ENCODE measurements at regions not wholly inside any gene's neighbourhood (a gene's known extent, or its start where the extent isn't known, plus 50 kb on each side); places are given as distances from the start of the nearest gene placed in this dataset.

DNA sequence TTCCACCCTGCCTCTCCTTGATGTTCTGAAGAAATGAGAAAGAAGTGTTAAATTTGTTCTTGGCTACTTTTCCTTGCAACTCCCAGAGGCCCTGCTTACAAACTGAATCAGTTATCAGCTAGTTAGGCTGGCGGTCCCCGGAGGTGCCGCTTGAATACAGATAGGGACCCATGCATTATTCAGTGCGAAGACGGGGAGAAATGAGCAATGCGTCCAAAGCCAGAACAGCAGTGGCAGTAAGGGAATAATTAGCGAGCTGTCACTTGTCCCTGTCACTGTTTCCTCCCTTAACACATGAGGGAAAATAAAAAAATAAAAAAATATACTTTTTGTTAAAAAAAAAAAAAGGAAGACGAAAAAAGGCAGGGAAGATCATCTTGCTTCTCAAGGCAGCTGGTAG, 528.1 kb downstream of the MN1 start:
- H3K9me3 ChIP-seq (ENCODE audit: control insufficient read depth in 2 of 3, low read length in 3 of 3) = no peaks in the 10 kb centered on the region
- no peak overlapping the region for H3K27ac Mint-ChIP-seq
- H3K4me3 Mint-ChIP-seq = no peak overlapping the region
- H3K4me1 Mint-ChIP-seq = no peaks in the 10 kb centered on the region
- intact Hi-C loops (cut with micrococcal nuclease) = no loop called here
- H3K9me3 Mint-ChIP-seq = peaks cover 0 to 18% (median 1%) of the 10 kb centered on the region in 11 donors
- no peaks in the 10 kb centered on the region for H3K36me3 ChIP-seq (ENCODE audit: control insufficient read depth in 2 of 3, insufficient read depth in 3 of 3, low read length in 3 of 3)
- no peak overlapping the region for H3K4me3 ChIP-seq (ENCODE audit: low read length)
- no peaks in the 10 kb centered on the region for H3K4me1 ChIP-seq (ENCODE audit: control insufficient read depth in 2 of 2, insufficient read depth in 2 of 2, low read length in 2 of 2)
- no peaks in the 10 kb centered on the region for H3K36me3 Mint-ChIP-seq
- ATAC-seq = no peak
- H3K27me3 Mint-ChIP-seq = peaks cover 8 to 59% (median 29%) of the 10 kb centered on the region in 5 donors
- H3K27ac ChIP-seq (ENCODE audit: low read depth, low read length) = no peak overlapping the region
- H3K27me3 ChIP-seq (ENCODE audit: control insufficient read depth in 2 of 2, insufficient read depth in 2 of 2, low read length in 2 of 2) = no peaks in the 10 kb centered on the region
- CTCF ChIA-PET = no interaction called here
- POLR2A ChIA-PET = no interaction called here
- DNase-seq = no peak

DNA sequence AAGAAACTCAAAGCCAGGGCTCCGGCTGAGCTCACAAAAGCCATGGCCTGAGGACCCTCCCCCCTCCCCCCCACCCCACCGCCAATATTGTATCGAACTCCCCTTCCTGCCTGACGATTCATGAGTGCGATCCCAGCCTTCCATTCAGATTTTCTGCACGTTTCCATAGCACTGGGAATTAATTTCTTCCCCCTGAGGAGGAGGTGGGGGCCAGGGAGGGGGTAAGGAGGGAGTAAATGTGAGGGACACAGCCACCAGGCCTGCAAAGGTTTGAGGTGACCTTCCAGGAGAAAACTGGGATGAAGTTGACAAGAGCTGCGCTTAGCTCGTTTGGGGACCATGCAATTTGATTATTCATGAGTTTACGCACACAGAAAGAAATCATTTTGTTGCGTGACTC, 527.7 kb downstream of the MN1 start:
- Histone ChIP-seq H3K4me1 (ENCODE audit: control insufficient read depth in 2 of 2, insufficient read depth in 2 of 2, low read length in 2 of 2) (no peaks in the 10 kb centered on the region), H3K27ac (ENCODE audit: low read depth, low read length) (no peak overlapping the region), H3K27me3 (ENCODE audit: control insufficient read depth in 2 of 2, insufficient read depth in 2 of 2, low read length in 2 of 2) (no peaks in the 10 kb centered on the region), H3K9me3 (ENCODE audit: control insufficient read depth in 2 of 3, low read length in 3 of 3) (no peaks in the 10 kb centered on the region), H3K36me3 (ENCODE audit: control insufficient read depth in 2 of 3, insufficient read depth in 3 of 3, low read length in 3 of 3) (no peaks in the 10 kb centered on the region), H3K4me3 (ENCODE audit: low read length) (no peak overlapping the region)
- intact Hi-C loops (cut with micrococcal nuclease) = no loop called here
- ChIA-PET CTCF (no interaction called here), POLR2A (no interaction called here)
- Mint-ChIP-seq H3K27ac (no peak overlapping the region), H3K4me3 (no peak overlapping the region), H3K9me3 (peaks cover 0 to 14% (median 0%) of the 10 kb centered on the region in 11 donors), H3K4me1 (no peaks in the 10 kb centered on the region), H3K27me3 (peaks cover 8 to 59% (median 32%) of the 10 kb centered on the region in 5 donors), H3K36me3 (no peaks in the 10 kb centered on the region)
- ATAC-seq (no peak), DNase-seq (no peak)

DNA sequence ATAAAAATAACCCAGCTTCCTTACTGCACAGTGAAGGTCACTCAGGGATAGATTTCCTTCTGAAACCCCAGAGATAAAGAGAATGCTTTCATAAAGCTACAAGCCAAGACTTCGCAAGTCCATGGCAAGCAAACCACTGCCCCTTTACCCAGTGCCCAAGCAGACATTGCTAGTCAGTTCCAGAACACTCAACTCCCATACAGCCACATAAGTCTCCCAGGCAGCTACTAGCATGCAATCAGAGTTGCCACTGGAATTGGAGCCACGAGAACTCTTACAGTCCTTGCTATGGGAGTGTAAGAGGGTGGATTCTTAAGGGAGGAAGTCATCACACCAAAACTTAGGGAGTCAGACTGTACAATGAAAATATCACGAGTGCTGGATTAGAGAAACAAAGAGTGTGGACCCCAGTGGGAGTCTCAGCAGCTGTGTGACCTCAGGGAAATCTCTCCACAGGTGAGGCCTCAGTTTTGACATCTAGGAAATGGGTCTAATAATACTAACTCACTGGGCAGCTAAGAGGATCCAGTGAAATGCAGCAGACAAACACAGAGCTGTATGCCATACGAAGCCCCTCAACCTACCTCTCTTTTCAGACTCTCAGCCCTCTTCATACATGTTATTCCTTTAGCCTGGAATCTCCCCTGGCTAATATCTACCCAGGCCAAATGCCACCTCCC, 526.6 kb downstream of the MN1 start:
- ChIA-PET POLR2A (no interaction called here), CTCF (no interaction called here)
- intact Hi-C loops (cut with micrococcal nuclease) = no loop called here
- Histone ChIP-seq H3K9me3 (ENCODE audit: control insufficient read depth in 2 of 3, low read length in 3 of 3) (no peaks in the 10 kb centered on the region), H3K4me1 (ENCODE audit: control insufficient read depth in 2 of 2, insufficient read depth in 2 of 2, low read length in 2 of 2) (no peaks in the 10 kb centered on the region), H3K27me3 (ENCODE audit: control insufficient read depth in 2 of 2, insufficient read depth in 2 of 2, low read length in 2 of 2) (no peaks in the 10 kb centered on the region), H3K36me3 (ENCODE audit: control insufficient read depth in 2 of 3, insufficient read depth in 3 of 3, low read length in 3 of 3) (no peaks in the 10 kb centered on the region), H3K4me3 (ENCODE audit: low read length) (no peak overlapping the region), H3K27ac (ENCODE audit: low read depth, low read length) (no peak overlapping the region)
- H3K4me1 Mint-ChIP-seq = no peaks in the 10 kb centered on the region
- DNase-seq = no peak
- no peak for ATAC-seq
- H3K27ac Mint-ChIP-seq = no peak overlapping the region
- H3K4me3 Mint-ChIP-seq = no peak overlapping the region
- H3K9me3 Mint-ChIP-seq = peaks cover 0 to 14% (median 0%) of the 10 kb centered on the region in 11 donors
- peaks cover 8 to 54% (median 35%) of the 10 kb centered on the region in 5 donors for H3K27me3 Mint-ChIP-seq
- no peaks in the 10 kb centered on the region for H3K36me3 Mint-ChIP-seq

DNA sequence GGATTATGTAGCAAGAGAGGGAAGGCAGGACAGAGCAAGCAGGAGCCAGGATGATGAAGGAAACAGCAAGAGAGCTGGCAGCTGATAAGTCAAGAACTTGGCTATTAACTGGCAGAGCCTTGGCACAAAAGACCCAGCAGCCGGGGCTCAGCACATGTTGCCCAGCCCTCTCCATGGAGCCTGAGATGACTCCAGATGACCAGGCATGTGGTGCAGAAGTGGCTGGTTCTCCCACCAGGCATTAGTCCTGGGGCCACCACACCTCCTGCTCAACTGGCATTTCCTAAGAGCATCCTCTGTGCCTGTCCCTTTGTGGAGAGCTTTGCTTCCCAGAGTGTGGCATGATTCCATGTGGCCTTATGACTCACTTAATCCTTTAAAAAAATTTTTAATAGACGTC, 522.6 kb downstream of the MN1 start:
- no peak overlapping the region for H3K27ac Mint-ChIP-seq
- H3K4me3 Mint-ChIP-seq = no peak overlapping the region
- ChIA-PET POLR2A (no interaction called here), CTCF (no interaction called here)
- peaks cover 0 to 27% (median 4%) of the 10 kb centered on the region in 11 donors for H3K9me3 Mint-ChIP-seq
- no peaks in the 10 kb centered on the region for H3K36me3 ChIP-seq (ENCODE audit: control insufficient read depth in 2 of 3, insufficient read depth in 3 of 3, low read length in 3 of 3)
- H3K4me1 Mint-ChIP-seq = no peaks in the 10 kb centered on the region
- H3K36me3 Mint-ChIP-seq = peaks cover 0 to 4% (median 0%) of the 10 kb centered on the region in 5 donors
- no peak overlapping the region for H3K4me3 ChIP-seq (ENCODE audit: low read length)
- no peaks in the 10 kb centered on the region for H3K27me3 ChIP-seq (ENCODE audit: control insufficient read depth in 2 of 2, insufficient read depth in 2 of 2, low read length in 2 of 2)
- no peaks in the 10 kb centered on the region for H3K4me1 ChIP-seq (ENCODE audit: control insufficient read depth in 2 of 2, insufficient read depth in 2 of 2, low read length in 2 of 2)
- no peak overlapping the region for H3K27ac ChIP-seq (ENCODE audit: low read depth, low read length)
- intact Hi-C loops (cut with micrococcal nuclease) = no loop called here
- H3K27me3 Mint-ChIP-seq = peaks cover 0 to 34% (median 24%) of the 10 kb centered on the region in 5 donors
- DNase-seq (no peak), ATAC-seq (no peak)
- H3K9me3 ChIP-seq (ENCODE audit: control insufficient read depth in 2 of 3, low read length in 3 of 3) = no peaks in the 10 kb centered on the region

DNA sequence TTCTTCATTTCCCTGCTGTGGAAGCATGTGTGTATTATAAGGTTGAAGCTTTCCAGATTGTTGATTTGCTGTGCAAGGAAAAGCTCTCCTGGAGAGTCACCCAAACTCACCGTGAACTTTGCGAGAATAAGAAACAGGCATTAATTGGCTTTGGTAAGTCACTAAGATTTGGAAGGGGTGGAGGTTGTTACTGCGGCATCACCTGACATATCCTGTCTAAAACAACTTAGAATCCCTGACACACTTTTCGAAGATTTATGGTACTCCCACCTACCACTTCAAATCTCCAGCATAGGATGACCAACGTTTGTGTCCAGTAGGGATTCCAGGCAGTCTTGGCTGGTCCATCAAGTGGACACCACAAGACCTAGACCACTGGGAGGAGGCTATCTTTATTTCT, 518.3 kb downstream of the MN1 start:
- Mint-ChIP-seq H3K36me3 (peaks cover 0 to 4% (median 0%) of the 10 kb centered on the region in 5 donors), H3K9me3 (peaks cover 0 to 23% (median 4%) of the 10 kb centered on the region in 11 donors), H3K4me1 (peaks cover 0 to 2% (median 0%) of the 10 kb centered on the region in 7 donors), H3K27me3 (peaks cover 0 to 31% (median 15%) of the 10 kb centered on the region in 5 donors), H3K4me3 (no peak overlapping the region), H3K27ac (no peak overlapping the region)
- Histone ChIP-seq H3K27me3 (ENCODE audit: control insufficient read depth in 2 of 2, insufficient read depth in 2 of 2, low read length in 2 of 2) (no peaks in the 10 kb centered on the region), H3K36me3 (ENCODE audit: control insufficient read depth in 2 of 3, insufficient read depth in 3 of 3, low read length in 3 of 3) (no peaks in the 10 kb centered on the region), H3K4me1 (ENCODE audit: control insufficient read depth in 2 of 2, insufficient read depth in 2 of 2, low read length in 2 of 2) (no peaks in the 10 kb centered on the region), H3K27ac (ENCODE audit: low read depth, low read length) (no peak overlapping the region), H3K4me3 (ENCODE audit: low read length) (no peak overlapping the region), H3K9me3 (ENCODE audit: control insufficient read depth in 2 of 3, low read length in 3 of 3) (no peaks in the 10 kb centered on the region)
- POLR2A ChIA-PET = no interaction called here
- ATAC-seq (no peak), DNase-seq (no peak)
- intact Hi-C loops (cut with micrococcal nuclease) = no loop called here
- CTCF ChIA-PET = no interaction called here

DNA sequence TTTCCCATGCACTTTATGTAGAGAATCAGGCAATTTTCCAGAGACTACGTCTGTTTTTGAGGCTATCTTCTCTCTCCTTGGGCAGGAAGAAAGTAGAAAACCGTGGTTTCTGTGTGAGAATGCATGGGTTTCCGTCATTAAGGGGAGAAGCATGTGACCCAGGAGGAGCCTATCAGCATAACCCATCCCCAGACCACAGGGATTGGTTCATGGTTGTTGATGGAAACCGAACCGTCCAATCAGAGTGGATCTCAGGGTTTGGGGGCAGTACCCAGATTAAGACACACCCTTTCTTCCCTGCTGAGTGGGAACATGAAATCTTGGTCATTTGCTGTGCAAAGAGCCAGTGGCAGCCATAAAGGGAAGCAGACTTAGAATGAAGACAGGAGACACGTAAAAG, 517.8 kb downstream of the MN1 start:
- POLR2A ChIA-PET = no interaction called here
- no peak overlapping the region for H3K27ac ChIP-seq (ENCODE audit: low read depth, low read length)
- no peak overlapping the region for H3K4me3 Mint-ChIP-seq
- no peaks in the 10 kb centered on the region for H3K4me1 ChIP-seq (ENCODE audit: control insufficient read depth in 2 of 2, insufficient read depth in 2 of 2, low read length in 2 of 2)
- H3K4me1 Mint-ChIP-seq = peaks cover 0 to 2% (median 0%) of the 10 kb centered on the region in 7 donors
- H3K36me3 Mint-ChIP-seq = peaks cover 0 to 4% (median 0%) of the 10 kb centered on the region in 5 donors
- no peaks in the 10 kb centered on the region for H3K27me3 ChIP-seq (ENCODE audit: control insufficient read depth in 2 of 2, insufficient read depth in 2 of 2, low read length in 2 of 2)
- H3K36me3 ChIP-seq (ENCODE audit: control insufficient read depth in 2 of 3, insufficient read depth in 3 of 3, low read length in 3 of 3) = no peaks in the 10 kb centered on the region
- H3K27ac Mint-ChIP-seq = no peak overlapping the region
- DNase-seq (no peak), ATAC-seq (no peak)
- H3K4me3 ChIP-seq (ENCODE audit: low read length) = no peak overlapping the region
- intact Hi-C loops (cut with micrococcal nuclease) = no loop called here
- peaks cover 0 to 30% (median 12%) of the 10 kb centered on the region in 5 donors for H3K27me3 Mint-ChIP-seq
- CTCF ChIA-PET = no interaction called here
- peaks cover 0 to 23% (median 4%) of the 10 kb centered on the region in 11 donors for H3K9me3 Mint-ChIP-seq
- no peaks in the 10 kb centered on the region for H3K9me3 ChIP-seq (ENCODE audit: control insufficient read depth in 2 of 3, low read length in 3 of 3)

DNA sequence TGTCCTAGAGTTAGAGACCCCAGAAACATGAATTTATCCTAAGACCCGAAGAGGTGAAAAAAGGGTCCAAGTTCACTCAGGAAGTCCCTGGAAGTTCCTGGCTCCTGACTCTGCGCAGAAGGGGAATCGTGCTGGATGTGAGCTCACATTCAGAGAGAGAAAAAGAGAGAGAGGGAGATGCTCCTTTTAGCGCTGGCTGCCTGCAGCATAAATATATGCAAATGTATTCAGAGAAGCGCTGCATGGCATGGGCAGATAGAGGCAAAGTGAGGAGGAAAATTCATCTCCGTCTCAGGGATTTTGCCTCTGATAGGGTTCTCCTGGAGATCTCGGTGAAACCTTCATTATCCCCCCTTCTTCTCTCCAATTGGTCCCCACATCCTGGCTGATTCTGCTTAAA, 517.2 kb downstream of the MN1 start:
- intact Hi-C loops (cut with micrococcal nuclease) = no loop called here
- peaks cover 0 to 32% (median 11%) of the 10 kb centered on the region in 5 donors for H3K27me3 Mint-ChIP-seq
- no peaks in the 10 kb centered on the region for H3K9me3 ChIP-seq (ENCODE audit: control insufficient read depth in 2 of 3, low read length in 3 of 3)
- ATAC-seq = no peak
- peaks cover 0 to 2% (median 0%) of the 10 kb centered on the region in 7 donors for H3K4me1 Mint-ChIP-seq
- peaks cover 0 to 23% (median 4%) of the 10 kb centered on the region in 11 donors for H3K9me3 Mint-ChIP-seq
- no peaks in the 10 kb centered on the region for H3K4me1 ChIP-seq (ENCODE audit: control insufficient read depth in 2 of 2, insufficient read depth in 2 of 2, low read length in 2 of 2)
- DNase-seq = no peak
- H3K36me3 Mint-ChIP-seq = peaks cover 0 to 4% (median 0%) of the 10 kb centered on the region in 5 donors
- H3K36me3 ChIP-seq (ENCODE audit: control insufficient read depth in 2 of 3, insufficient read depth in 3 of 3, low read length in 3 of 3) = no peaks in the 10 kb centered on the region
- no peak overlapping the region for H3K4me3 ChIP-seq (ENCODE audit: low read length)
- no peak overlapping the region for H3K27ac ChIP-seq (ENCODE audit: low read depth, low read length)
- POLR2A ChIA-PET = no interaction called here
- H3K27ac Mint-ChIP-seq = no peak overlapping the region
- CTCF ChIA-PET = no interaction called here
- no peak overlapping the region for H3K4me3 Mint-ChIP-seq
- H3K27me3 ChIP-seq (ENCODE audit: control insufficient read depth in 2 of 2, insufficient read depth in 2 of 2, low read length in 2 of 2) = no peaks in the 10 kb centered on the region

Measured in naive thymus-derived CD4-positive, alpha-beta T cell (primary cell).